Natural killer cell (primary cell): ENCODE measurements at regions not wholly inside any gene's neighbourhood (a gene's known extent, or its start where the extent isn't known, plus 50 kb on each side); places are given as distances from the start of the nearest gene placed in this dataset.

Source experiments
- ATAC-seq, 3 donors: fragments of 150-1000 bp in 2 of 3; fragments of 200-7000 bp in 1 of 3; cut with Tn5 transposase; 1 replicate in 1 of 3; 2 replicates in 2 of 3; pipeline ENCODE4 v1.10.0; 2021; ENCODE audit warnings: mild to moderate bottlenecking in 2 of 3, moderate library complexity in 2 of 3
- DNase-seq, 2 donors: peaks; one replicate each; pipeline versions ENCODE4 v3.0.0 to v3.0.0-alpha.2; 2013 to 2021; ENCODE audit warnings: mixed read lengths in 1 of 2
- H3K27ac ChIP-seq: one replicate; pipeline ENCODE4 v1.5.1; 2013; ENCODE audit warnings: mild to moderate bottlenecking, low read length
- H3K27me3 ChIP-seq: one replicate; pipeline ENCODE4 v1.6.1; 2013; ENCODE audit warnings: low read length; ENCODE audit not compliant: control insufficient read depth, insufficient read depth
- H3K36me3 ChIP-seq: one replicate; pipeline ENCODE4 v1.6.1; 2013; ENCODE audit warnings: low read length; ENCODE audit not compliant: control insufficient read depth, insufficient read depth
- H3K4me1 ChIP-seq: one replicate; pipeline ENCODE4 v1.6.1; 2013; ENCODE audit warnings: low read length; ENCODE audit not compliant: control insufficient read depth, insufficient read depth
- H3K4me3 ChIP-seq: one replicate; pipeline ENCODE4 v1.5.1; 2013; ENCODE audit warnings: low read length
- H3K9me3 ChIP-seq: one replicate; pipeline ENCODE4 v1.6.1; 2013; ENCODE audit warnings: low read length; ENCODE audit not compliant: control insufficient read depth, insufficient read depth
- H3K27ac Mint-ChIP-seq, 2 donors: one replicate each; pipeline ENCODE4 v1.8.0; 2022; ENCODE audit warnings: mild to moderate bottlenecking in 2 of 2, mixed read lengths in 2 of 2, moderate library complexity in 1 of 2
- H3K27me3 Mint-ChIP-seq, 2 donors: one replicate each; pipeline ENCODE4 v1.8.0; 2022; ENCODE audit warnings: low read depth in 2 of 2, mixed read lengths in 2 of 2
- H3K36me3 Mint-ChIP-seq: one replicate; pipeline ENCODE4 v1.8.0; 2022; ENCODE audit warnings: mixed read lengths
- H3K4me1 Mint-ChIP-seq, 2 donors: one replicate each; pipeline ENCODE4 v1.8.0; 2022; ENCODE audit warnings: mixed read lengths in 2 of 2
- H3K4me3 Mint-ChIP-seq: one replicate; pipeline ENCODE4 v1.8.0; 2022; ENCODE audit warnings: mild to moderate bottlenecking, moderate library complexity, mixed read lengths
- H3K9me3 Mint-ChIP-seq, 2 donors: one replicate each; pipeline ENCODE4 v1.8.0; 2022; ENCODE audit warnings: mixed read lengths in 2 of 2
- WGBS: methylation state at CpG from one replicate; pipeline ENCODE4 v1.1.7; 2013; ENCODE audit warnings: missing lambda C conversion rate; ENCODE audit not compliant: insufficient coverage; 5-methylcytosine and 5-hydroxymethylcytosine counted together
- intact Hi-C: fragments of 100-400 bp; cut with micrococcal nuclease; formaldehyde crosslinking; loops from one replicate; pipeline ENCODE4 v1.14.2; 2022
- TF ChIP-seq, protein P1 (sequence below): fragments of 200-600 bp; IDR thresholded peaks from one replicate; pipeline ENCODE4 v1.8.0; 2022; ENCODE audit warnings: antibody characterized with exemption

DNA sequence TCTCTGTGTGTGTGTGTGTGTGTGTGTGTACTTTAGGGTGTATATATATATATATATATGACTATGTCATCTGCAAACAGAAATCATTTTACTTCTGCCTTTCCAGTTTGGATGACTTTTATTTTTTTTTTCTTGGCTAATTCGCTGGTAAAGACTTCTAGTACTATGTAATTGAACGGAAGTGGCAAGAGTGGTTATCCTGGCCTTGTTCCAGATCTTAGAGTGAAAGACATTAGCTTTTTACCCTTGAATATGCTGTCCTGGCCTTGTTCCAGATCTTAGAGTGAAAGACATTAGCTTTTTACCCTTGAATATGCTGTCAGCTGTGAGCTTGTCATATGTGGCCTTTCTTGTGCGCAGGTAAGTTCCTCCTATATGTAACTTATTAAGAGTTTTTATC, 72.7 kb upstream of the MYOCD start:
- Mint-ChIP-seq H3K4me1 (no peaks in the 10 kb centered on the region), H3K4me3 (no peak overlapping the region), H3K9me3 (no peaks in the 10 kb centered on the region), H3K27ac (no peak overlapping the region), H3K27me3 (no peaks in the 10 kb centered on the region), H3K36me3 (no peaks in the 10 kb centered on the region)
- Histone ChIP-seq H3K4me3 (no peak overlapping the region), H3K27ac (no peak overlapping the region), H3K4me1 (no peaks in the 10 kb centered on the region), H3K36me3 (no peaks in the 10 kb centered on the region), H3K9me3 (no peaks in the 10 kb centered on the region), H3K27me3 (no peaks in the 10 kb centered on the region)
- no peak for DNase-seq
- 82% methylated on average over 3 of the region's 3 CpGs for WGBS
- intact Hi-C loops: no loop called here
- TF ChIP-seq, protein P1, sequence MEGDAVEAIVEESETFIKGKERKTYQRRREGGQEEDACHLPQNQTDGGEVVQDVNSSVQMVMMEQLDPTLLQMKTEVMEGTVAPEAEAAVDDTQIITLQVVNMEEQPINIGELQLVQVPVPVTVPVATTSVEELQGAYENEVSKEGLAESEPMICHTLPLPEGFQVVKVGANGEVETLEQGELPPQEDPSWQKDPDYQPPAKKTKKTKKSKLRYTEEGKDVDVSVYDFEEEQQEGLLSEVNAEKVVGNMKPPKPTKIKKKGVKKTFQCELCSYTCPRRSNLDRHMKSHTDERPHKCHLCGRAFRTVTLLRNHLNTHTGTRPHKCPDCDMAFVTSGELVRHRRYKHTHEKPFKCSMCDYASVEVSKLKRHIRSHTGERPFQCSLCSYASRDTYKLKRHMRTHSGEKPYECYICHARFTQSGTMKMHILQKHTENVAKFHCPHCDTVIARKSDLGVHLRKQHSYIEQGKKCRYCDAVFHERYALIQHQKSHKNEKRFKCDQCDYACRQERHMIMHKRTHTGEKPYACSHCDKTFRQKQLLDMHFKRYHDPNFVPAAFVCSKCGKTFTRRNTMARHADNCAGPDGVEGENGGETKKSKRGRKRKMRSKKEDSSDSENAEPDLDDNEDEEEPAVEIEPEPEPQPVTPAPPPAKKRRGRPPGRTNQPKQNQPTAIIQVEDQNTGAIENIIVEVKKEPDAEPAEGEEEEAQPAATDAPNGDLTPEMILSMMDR: no peak
- ATAC-seq: no peak

DNA sequence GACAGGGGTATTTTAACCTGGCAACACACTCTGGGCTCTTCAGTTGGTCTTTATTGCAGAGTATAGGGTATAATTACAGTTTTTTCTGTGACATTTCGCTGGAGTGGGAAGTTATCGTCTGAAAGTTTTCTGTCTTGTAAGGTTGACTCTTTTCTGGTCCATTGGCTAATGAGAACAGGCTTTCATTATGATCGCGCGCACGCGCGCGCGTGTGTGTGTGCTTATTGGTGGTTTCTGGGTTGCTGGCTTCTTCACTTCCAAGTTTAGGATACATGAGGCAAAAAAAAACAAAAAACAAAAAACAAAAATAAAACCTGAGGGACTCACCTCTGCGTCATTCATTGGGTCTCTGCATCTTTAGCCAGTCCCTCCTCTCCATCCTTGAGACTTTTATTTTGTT, 68.7 kb upstream of the MYOCD start:
- H3K27me3 Mint-ChIP-seq: no peaks in the 10 kb centered on the region
- no peaks in the 10 kb centered on the region for H3K36me3 ChIP-seq
- WGBS: 94% methylated on average over 9 of the region's 11 CpGs
- H3K4me3 ChIP-seq: no peak overlapping the region
- no peaks in the 10 kb centered on the region for H3K27me3 ChIP-seq
- no peak overlapping the region for H3K4me3 Mint-ChIP-seq
- intact Hi-C loops: no loop called here
- H3K9me3 Mint-ChIP-seq: peaks cover 0 to 2% of the 10 kb centered on the region in 2 donors
- ATAC-seq: no peak
- no peak overlapping the region for H3K27ac ChIP-seq
- DNase-seq: no peak
- no peaks in the 10 kb centered on the region for H3K4me1 ChIP-seq
- no peaks in the 10 kb centered on the region for H3K9me3 ChIP-seq
- H3K4me1 Mint-ChIP-seq: no peaks in the 10 kb centered on the region
- no peak overlapping the region for H3K27ac Mint-ChIP-seq
- no peaks in the 10 kb centered on the region for H3K36me3 Mint-ChIP-seq
- TF ChIP-seq, protein P1: no peak

DNA sequence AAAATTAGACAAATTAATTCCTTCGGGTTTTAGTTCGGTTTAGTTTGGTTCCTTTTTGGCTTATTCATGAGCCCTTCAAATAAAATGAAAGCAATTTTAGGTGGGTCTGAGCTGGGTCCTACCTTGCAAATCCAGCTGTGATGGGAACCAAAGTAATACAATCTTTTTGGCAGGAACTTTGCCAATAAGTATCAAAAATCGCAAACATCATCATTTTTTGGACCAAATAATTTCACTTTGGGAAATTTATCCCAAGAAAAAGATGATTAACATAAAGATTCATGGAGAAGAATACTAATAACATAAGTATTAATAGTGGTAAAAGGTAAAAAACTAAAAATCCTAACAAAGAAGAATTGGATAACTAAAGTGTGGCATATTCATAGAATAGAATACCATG, 67.8 kb upstream of the MYOCD start:
- Histone ChIP-seq H3K27me3 (no peaks in the 10 kb centered on the region), H3K36me3 (no peaks in the 10 kb centered on the region), H3K4me1 (no peaks in the 10 kb centered on the region), H3K27ac (no peak overlapping the region), H3K4me3 (no peak overlapping the region), H3K9me3 (no peaks in the 10 kb centered on the region)
- ATAC-seq: no peak
- H3K4me1 Mint-ChIP-seq: no peaks in the 10 kb centered on the region
- no peak overlapping the region for H3K4me3 Mint-ChIP-seq
- TF ChIP-seq, protein P1: no peak
- H3K36me3 Mint-ChIP-seq: no peaks in the 10 kb centered on the region
- WGBS: 100% methylated on average over 3 of the region's 3 CpGs
- intact Hi-C loops: no loop called here
- no peak overlapping the region for H3K27ac Mint-ChIP-seq
- H3K9me3 Mint-ChIP-seq: peaks cover 0 to 4% of the 10 kb centered on the region in 2 donors
- H3K27me3 Mint-ChIP-seq: no peaks in the 10 kb centered on the region
- DNase-seq: no peak

DNA sequence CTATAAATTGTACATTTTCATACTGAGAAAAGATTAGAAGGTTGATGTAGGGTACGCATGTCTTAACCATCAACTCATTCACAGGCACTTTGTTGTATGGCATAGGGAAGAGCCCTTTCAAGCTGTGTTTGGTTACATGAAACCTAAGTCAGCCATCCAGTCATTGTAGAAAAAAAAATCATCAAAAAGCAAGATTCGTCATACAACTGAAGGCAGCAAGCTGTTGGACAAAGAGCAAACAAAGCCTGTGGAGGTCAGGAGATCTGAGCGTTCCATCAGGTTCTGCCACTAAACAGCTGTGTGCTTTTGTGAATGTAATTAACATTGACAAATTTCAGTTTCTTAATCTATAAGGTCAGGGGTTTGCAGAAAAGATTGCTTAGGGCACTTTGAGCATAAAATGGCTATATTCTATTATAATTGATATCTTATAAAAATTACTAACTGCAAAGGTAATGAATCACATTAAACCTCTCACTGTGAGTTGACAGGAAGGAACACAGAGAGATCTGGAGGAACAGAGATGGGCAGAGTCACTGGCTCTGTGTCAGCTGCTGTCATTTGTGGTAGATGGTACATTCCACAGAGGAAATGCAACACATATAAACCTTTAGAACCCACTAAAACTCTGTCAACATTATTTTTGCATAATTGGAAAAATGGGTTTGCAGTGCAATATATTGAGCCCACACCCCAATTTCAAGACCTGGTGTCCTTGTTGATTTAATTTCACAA, 66.3 kb upstream of the MYOCD start:
- no peak overlapping the region for H3K4me3 Mint-ChIP-seq
- H3K36me3 ChIP-seq: no peaks in the 10 kb centered on the region
- intact Hi-C loops: no loop called here
- peaks cover 2 to 4% of the 10 kb centered on the region in 2 donors for H3K9me3 Mint-ChIP-seq
- no peak overlapping the region for H3K4me3 ChIP-seq
- no peaks in the 10 kb centered on the region for H3K4me1 ChIP-seq
- no peak for DNase-seq
- no peak overlapping the region for H3K27ac ChIP-seq
- no peaks in the 10 kb centered on the region for H3K9me3 ChIP-seq
- TF ChIP-seq, protein P1: no peak
- WGBS: 90% methylated on average over 2 of the region's 3 CpGs
- ATAC-seq: no peak
- no peaks in the 10 kb centered on the region for H3K36me3 Mint-ChIP-seq
- no peaks in the 10 kb centered on the region for H3K27me3 Mint-ChIP-seq
- H3K27ac Mint-ChIP-seq: no peak overlapping the region
- H3K4me1 Mint-ChIP-seq: no peaks in the 10 kb centered on the region
- no peaks in the 10 kb centered on the region for H3K27me3 ChIP-seq
